ENCODE measurements at regions not wholly inside any gene's neighbourhood (a gene's known extent, or its start where the extent isn't known, plus 50 kb on each side); places are given as distances from the start of the nearest gene placed in this dataset.

DNA sequence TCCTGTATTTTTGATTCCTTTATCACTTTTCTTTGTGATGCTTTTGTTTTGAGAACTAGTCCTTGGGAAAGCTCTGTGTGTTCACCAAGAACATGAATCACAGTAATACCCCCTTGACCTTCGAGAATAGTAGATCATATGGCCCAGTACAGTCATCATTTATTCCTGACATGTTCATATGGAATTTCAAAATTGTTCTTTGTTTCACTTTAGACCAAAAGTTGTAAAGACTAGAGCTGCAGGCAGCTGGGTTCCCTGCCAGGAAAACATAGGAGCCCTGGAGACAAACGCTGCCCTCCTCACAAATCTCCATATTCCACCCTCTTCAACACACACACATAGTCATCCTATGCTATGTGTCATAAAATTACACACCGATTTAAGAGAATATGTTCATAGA lies 621.2 kb upstream of the EYS start (continued):
- TF ChIP-seq, protein P1, sequence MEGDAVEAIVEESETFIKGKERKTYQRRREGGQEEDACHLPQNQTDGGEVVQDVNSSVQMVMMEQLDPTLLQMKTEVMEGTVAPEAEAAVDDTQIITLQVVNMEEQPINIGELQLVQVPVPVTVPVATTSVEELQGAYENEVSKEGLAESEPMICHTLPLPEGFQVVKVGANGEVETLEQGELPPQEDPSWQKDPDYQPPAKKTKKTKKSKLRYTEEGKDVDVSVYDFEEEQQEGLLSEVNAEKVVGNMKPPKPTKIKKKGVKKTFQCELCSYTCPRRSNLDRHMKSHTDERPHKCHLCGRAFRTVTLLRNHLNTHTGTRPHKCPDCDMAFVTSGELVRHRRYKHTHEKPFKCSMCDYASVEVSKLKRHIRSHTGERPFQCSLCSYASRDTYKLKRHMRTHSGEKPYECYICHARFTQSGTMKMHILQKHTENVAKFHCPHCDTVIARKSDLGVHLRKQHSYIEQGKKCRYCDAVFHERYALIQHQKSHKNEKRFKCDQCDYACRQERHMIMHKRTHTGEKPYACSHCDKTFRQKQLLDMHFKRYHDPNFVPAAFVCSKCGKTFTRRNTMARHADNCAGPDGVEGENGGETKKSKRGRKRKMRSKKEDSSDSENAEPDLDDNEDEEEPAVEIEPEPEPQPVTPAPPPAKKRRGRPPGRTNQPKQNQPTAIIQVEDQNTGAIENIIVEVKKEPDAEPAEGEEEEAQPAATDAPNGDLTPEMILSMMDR (IDR thresholded peaks at IDR 0.05; ENCODE audit: control extremely low read depth in 1 of 3, insufficient read depth in 1 of 3, low read depth in 1 of 3, low read length in 3 of 3): no peak
- TF ChIP-seq JUND (IDR thresholded peaks at IDR 0.05; ENCODE audit: low read length) (no peak), SP2 (IDR thresholded peaks at IDR 0.05; ENCODE audit: low read length) (no peak), TBP (IDR thresholded peaks at IDR 0.05; ENCODE audit: low read depth, low read length) (no peak), RFX5 (IDR thresholded peaks at IDR 0.05; ENCODE audit: borderline replicate concordance, low read depth, low read length) (no peak), SP4 (IDR thresholded peaks at IDR 0.05; ENCODE audit: low read length) (no peak), KDM5A (IDR thresholded peaks at IDR 0.05; ENCODE audit: low read length) (no peak), TAF7 (optimal IDR thresholded peaks at IDR 0.05; ENCODE audit: borderline replicate concordance, low read depth, low read length) (no peak)
- TF ChIP-seq, protein P2, sequence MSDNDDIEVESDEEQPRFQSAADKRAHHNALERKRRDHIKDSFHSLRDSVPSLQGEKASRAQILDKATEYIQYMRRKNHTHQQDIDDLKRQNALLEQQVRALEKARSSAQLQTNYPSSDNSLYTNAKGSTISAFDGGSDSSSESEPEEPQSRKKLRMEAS (IDR thresholded peaks at IDR 0.05): no peak
- TF ChIP-seq, protein P3, sequence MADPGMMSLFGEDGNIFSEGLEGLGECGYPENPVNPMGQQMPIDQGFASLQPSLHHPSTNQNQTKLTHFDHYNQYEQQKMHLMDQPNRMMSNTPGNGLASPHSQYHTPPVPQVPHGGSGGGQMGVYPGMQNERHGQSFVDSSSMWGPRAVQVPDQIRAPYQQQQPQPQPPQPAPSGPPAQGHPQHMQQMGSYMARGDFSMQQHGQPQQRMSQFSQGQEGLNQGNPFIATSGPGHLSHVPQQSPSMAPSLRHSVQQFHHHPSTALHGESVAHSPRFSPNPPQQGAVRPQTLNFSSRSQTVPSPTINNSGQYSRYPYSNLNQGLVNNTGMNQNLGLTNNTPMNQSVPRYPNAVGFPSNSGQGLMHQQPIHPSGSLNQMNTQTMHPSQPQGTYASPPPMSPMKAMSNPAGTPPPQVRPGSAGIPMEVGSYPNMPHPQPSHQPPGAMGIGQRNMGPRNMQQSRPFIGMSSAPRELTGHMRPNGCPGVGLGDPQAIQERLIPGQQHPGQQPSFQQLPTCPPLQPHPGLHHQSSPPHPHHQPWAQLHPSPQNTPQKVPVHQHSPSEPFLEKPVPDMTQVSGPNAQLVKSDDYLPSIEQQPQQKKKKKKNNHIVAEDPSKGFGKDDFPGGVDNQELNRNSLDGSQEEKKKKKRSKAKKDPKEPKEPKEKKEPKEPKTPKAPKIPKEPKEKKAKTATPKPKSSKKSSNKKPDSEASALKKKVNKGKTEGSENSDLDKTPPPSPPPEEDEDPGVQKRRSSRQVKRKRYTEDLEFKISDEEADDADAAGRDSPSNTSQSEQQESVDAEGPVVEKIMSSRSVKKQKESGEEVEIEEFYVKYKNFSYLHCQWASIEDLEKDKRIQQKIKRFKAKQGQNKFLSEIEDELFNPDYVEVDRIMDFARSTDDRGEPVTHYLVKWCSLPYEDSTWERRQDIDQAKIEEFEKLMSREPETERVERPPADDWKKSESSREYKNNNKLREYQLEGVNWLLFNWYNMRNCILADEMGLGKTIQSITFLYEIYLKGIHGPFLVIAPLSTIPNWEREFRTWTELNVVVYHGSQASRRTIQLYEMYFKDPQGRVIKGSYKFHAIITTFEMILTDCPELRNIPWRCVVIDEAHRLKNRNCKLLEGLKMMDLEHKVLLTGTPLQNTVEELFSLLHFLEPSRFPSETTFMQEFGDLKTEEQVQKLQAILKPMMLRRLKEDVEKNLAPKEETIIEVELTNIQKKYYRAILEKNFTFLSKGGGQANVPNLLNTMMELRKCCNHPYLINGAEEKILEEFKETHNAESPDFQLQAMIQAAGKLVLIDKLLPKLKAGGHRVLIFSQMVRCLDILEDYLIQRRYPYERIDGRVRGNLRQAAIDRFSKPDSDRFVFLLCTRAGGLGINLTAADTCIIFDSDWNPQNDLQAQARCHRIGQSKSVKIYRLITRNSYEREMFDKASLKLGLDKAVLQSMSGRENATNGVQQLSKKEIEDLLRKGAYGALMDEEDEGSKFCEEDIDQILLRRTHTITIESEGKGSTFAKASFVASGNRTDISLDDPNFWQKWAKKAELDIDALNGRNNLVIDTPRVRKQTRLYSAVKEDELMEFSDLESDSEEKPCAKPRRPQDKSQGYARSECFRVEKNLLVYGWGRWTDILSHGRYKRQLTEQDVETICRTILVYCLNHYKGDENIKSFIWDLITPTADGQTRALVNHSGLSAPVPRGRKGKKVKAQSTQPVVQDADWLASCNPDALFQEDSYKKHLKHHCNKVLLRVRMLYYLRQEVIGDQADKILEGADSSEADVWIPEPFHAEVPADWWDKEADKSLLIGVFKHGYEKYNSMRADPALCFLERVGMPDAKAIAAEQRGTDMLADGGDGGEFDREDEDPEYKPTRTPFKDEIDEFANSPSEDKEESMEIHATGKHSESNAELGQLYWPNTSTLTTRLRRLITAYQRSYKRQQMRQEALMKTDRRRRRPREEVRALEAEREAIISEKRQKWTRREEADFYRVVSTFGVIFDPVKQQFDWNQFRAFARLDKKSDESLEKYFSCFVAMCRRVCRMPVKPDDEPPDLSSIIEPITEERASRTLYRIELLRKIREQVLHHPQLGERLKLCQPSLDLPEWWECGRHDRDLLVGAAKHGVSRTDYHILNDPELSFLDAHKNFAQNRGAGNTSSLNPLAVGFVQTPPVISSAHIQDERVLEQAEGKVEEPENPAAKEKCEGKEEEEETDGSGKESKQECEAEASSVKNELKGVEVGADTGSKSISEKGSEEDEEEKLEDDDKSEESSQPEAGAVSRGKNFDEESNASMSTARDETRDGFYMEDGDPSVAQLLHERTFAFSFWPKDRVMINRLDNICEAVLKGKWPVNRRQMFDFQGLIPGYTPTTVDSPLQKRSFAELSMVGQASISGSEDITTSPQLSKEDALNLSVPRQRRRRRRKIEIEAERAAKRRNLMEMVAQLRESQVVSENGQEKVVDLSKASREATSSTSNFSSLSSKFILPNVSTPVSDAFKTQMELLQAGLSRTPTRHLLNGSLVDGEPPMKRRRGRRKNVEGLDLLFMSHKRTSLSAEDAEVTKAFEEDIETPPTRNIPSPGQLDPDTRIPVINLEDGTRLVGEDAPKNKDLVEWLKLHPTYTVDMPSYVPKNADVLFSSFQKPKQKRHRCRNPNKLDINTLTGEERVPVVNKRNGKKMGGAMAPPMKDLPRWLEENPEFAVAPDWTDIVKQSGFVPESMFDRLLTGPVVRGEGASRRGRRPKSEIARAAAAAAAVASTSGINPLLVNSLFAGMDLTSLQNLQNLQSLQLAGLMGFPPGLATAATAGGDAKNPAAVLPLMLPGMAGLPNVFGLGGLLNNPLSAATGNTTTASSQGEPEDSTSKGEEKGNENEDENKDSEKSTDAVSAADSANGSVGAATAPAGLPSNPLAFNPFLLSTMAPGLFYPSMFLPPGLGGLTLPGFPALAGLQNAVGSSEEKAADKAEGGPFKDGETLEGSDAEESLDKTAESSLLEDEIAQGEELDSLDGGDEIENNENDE (IDR thresholded peaks at IDR 0.05; ENCODE audit: insufficient replicate concordance, low read length): no peak

All from H1 (cell line).